HG02759 (cell line): ENCODE measurements at regions not wholly inside any gene's neighbourhood (a gene's known extent, or its start where the extent isn't known, plus 50 kb on each side); places are given as distances from the start of the nearest gene placed in this dataset.

Experiments used
- ATAC-seq: cut with Tn5 transposase; IDR thresholded peaks from one replicate; pipeline ENCODE4 v1.9.1; 2021; ENCODE audit warnings: mild to moderate bottlenecking, moderate library complexity; ENCODE audit not compliant: unreplicated experiment

- no peak for ATAC-seq
Observed at GRCh38 chr5:120382833-120383232, 81.3 kb upstream of the PRR16 start.

- ATAC-seq: no peak
Observed at GRCh38 chr5:120386981-120387380, 77.1 kb upstream of the PRR16 start.

DNA sequence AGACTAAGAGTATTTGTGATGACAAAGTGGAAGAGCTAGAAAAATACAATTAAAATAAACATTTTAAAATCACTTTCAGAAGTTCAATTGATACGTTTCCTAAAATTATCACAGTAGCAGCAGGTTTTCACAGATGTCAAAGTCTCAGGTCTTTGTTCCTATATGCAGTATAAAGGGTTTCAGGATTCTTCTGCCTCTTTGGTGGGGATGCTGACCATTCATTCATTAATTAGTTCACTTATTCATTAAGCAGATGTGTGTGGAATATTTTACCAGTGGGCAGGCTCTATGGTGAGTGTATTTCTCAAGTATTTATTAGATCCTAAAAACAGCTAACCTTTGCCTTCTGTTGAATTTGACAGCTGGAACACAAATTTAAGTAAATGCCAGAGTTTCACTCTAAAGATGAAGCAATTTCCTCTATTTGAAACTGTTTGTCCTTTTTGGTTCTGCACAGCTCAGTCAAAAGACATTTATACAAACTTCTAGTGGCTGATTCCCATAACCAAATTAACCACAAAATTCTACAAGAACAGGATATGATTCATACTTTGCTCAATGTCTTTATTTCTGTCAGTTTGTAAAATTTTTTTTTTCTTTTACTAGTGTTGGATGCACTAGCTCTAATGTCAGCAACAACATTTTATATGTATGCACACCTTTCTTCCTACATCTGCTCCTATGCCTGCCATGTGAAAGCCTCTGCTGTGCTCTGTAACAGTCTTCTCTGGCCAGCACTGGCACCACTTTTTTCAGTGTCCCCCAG lies 75.9 kb upstream of the PRR16 start:
- no peak for ATAC-seq

DNA sequence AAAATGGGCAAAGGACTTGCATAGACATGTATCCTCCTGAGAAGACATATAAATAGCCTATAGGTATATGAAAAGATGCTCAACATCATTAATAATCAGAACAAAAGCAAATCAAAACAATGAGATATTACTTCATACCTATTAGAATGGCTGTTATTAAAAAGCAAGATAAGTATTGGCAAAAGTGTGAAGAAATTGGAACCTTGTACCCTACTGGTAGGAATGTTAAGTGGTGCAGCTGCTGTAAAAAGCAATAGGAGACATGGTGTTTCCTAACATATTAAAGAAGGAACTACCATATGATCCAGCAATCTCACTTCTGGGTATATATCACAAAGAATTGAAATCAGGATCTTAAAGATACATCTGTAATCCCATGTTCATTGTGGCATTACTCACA lies 69.8 kb upstream of the PRR16 start:
- no peak for ATAC-seq

DNA sequence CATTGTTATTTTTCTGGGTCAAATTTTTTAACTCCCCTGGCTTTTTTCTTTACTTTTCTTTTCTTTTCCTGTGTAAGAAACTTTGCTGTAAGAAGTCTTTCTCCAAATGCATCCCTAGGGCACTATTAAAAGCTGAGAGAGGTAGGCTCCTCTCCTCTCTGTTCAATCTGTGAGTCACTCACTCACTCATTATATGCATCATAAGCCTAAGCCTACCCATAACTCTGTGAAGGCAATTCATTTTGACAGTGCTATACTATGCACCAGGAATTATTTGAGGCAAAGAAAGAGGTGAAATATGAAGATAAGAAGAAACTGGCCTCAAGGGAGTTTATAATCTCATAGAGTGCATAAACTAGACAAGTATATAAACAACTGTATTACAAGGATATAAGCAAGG lies 67.9 kb upstream of the PRR16 start:
- no peak for ATAC-seq

DNA sequence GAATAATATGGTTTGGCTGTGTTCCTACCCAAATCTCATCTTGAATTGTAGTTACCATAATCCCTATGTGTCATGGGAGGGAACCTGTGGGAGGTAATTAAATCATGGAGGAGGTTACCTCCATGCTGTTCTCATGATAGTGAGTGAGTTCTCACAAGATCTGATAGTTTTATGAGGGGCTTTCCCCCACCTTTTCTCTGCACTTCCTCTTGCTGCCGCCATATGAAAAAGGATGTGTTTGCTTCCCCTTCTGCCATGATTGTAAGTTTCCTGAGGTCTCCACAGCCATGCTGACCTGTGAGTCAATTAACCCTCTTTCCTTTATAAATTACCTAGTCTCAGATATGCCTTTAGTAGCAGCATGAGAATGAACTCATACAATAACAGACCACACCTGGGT lies 63.7 kb upstream of the PRR16 start:
- no peak for ATAC-seq

DNA sequence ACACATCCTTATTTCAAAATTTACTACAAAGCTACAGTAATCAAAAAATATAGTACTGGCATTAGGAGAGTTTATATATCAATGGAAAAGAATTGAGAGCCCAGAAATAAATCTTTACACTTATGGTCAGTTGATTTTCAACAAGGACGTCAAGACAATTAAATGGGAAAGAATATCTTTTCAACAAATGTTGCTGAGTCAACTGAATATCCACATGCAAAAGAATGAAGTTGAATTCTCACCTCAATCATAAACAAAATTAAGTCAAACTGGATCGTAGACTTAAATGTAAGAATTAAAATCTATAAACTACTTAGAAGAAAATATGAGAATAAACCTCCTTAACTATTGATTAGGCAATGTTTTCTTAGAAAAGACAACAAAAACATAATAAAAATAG lies 61.5 kb upstream of the PRR16 start:
- ATAC-seq: no peak

- ATAC-seq: peak; percentile 59
Observed at GRCh38 chr5:120405286-120405864, 58.7 kb upstream of the PRR16 start.

DNA sequence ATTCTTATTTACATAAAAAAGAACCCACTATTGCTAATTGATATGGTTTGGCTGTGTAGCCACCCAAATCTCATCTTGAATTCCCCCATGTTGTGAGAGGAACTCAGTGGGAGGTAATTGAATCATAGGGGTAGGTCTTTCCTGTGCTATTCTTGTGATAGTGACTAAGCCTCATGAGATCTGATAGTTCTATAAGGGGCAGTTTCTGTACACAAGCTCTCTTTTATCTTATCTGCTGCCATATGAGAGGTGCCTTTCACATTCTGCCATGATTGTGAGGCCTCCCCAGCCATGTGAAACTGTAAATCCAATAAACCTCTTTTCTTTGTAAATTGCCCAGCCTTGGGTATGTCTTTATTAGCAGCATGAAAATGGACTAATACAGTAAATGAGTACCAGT lies 58.2 kb upstream of the PRR16 start:
- peak; percentile 70 for ATAC-seq

DNA sequence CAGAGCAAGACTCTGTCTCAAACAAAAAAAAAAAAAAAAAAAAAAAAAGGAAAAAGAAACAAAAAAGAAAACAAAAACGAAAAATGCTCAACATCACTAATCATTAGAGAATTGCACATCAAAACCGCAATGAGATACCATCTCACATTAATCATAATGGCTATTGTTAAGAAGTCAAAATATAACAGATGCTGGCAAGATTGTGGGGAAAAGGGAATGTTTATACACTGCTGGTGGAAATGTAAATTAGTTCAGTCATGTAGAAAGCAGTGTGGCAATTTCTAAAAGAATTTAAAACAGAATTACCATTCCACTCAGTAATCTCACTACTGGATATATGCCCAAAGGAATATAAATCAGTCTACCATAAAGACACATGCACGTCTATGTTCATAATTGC lies 50.4 kb upstream of the PRR16 start:
- no peak for ATAC-seq
